Smooth muscle cell of the brain vasculature (primary cell): ENCODE measurements at regions not wholly inside any gene's neighbourhood (a gene's known extent, or its start where the extent isn't known, plus 50 kb on each side); places are given as distances from the start of the nearest gene placed in this dataset.
A peak's percentile ranks its signal among the peaks of the same experiment; 100 is the strongest.

Source experiments
- DNase-seq: peaks from one replicate; pipeline ENCODE4 v3.0.0-alpha.2; 2012; ENCODE audit warnings: low read depth, low spot score

- DNase-seq = no peak
These were observed 1100.9 kb upstream of the CDH6 start for GRCh38 chr5:30092548-30092947.

- no peak for DNase-seq
These were observed 1123.8 kb upstream of the CDH6 start for GRCh38 chr5:30069441-30070263.

GRCh38 chr5:30063503-30063902 is 1130.0 kb upstream of the CDH6 start:
- no peak for DNase-seq

- DNase-seq = no peak
These were observed 1141.5 kb upstream of the CDH6 start for GRCh38 chr5:30051976-30052375.

- DNase-seq = no peak
These were observed 1143.2 kb upstream of the CDH6 start for GRCh38 chr5:30050056-30050815.

- DNase-seq = no peak
These were observed 1150.8 kb upstream of the CDH6 start for GRCh38 chr5:30042677-30043076.

GRCh38 chr5:30041831-30042385 is 1151.6 kb upstream of the CDH6 start:
- DNase-seq = no peak

- DNase-seq = no peak
These were observed 1152.2 kb upstream of the CDH6 start for GRCh38 chr5:30041291-30041690.

GRCh38 chr5:30040488-30041118 is 1152.9 kb upstream of the CDH6 start:
- peak; percentile 81 for DNase-seq

- DNase-seq = no peak
These were observed 1154.1 kb upstream of the CDH6 start for GRCh38 chr5:30039379-30039778.

- DNase-seq = no peak
These were observed 1158.6 kb upstream of the CDH6 start for GRCh38 chr5:30034870-30035269.

GRCh38 chr5:30030101-30030500 is 1163.4 kb upstream of the CDH6 start:
- no peak for DNase-seq

GRCh38 chr5:30001826-30002225 is 1191.7 kb upstream of the CDH6 start:
- no peak for DNase-seq

- DNase-seq = no peak
These were observed 1193.3 kb upstream of the CDH6 start for GRCh38 chr5:30000231-30000630.

GRCh38 chr5:29995154-29995553 is 1198.3 kb upstream of the CDH6 start:
- no peak for DNase-seq

GRCh38 chr5:29994519-29994918 is 1199.0 kb upstream of the CDH6 start:
- DNase-seq = no peak

- DNase-seq = no peak
These were observed 1200.2 kb upstream of the CDH6 start for GRCh38 chr5:29993286-29993685.

GRCh38 chr5:29992248-29992647 is 1201.2 kb upstream of the CDH6 start:
- no peak for DNase-seq

GRCh38 chr5:29990681-29991080 is 1202.8 kb upstream of the CDH6 start:
- DNase-seq = no peak

GRCh38 chr5:29984156-29984540 is 1209.3 kb upstream of the CDH6 start:
- DNase-seq = no peak

- DNase-seq = no peak
These were observed 1209.8 kb upstream of the CDH6 start for GRCh38 chr5:29983528-29984155.

GRCh38 chr5:29982457-29982856 is 1211.0 kb upstream of the CDH6 start:
- DNase-seq = no peak
